GM19372 (cell line): ENCODE measurements at regions not wholly inside any gene's neighbourhood (a gene's known extent, or its start where the extent isn't known, plus 50 kb on each side); places are given as distances from the start of the nearest gene placed in this dataset.
"Not testable (repeated sequence)": the region's sequence is repeated elsewhere in the genome, so short reads cannot be mapped to it uniquely, and the experiment has no call there.

Source experiments
- ATAC-seq: cut with Tn5 transposase; IDR thresholded peaks from one replicate; pipeline ENCODE4 v1.9.1; 2021; ENCODE audit warnings: mild to moderate bottlenecking, low read depth, moderate library complexity; ENCODE audit not compliant: unreplicated experiment

DNA sequence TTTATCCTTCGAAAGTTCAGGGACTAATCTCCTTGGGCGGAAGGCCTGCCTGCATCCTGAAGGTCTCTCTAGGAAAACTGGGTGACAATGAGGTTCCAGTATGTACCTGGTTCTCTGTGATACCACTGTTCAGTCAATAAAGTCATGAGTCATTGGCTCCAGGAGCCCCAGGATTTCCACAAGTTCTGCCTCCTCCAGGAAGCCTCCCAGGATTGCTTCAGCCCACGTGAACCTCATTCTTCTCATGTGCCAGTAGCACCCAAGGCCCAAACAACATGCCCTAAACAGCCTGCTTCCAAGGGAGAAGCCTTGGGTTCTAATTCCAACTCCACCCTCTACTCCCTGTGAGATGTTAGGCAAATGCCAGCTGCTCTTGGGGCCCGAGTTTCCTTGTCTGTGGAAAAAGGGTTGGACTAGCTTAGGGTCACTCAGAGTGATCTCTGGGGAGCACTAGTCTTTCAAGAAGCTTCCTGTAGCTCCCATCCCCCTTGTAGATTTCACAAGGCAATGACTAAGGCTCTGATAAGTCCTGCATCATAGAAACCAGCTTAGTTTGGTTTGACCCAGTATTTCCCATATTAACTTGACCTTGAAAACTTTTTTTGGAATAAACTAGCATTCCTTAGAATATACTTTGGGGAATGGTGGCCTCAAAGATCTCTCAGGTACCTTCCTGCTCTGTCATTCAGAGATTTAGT is 118.3 kb upstream of the ATP2B2 start:
- no peak for ATAC-seq

DNA sequence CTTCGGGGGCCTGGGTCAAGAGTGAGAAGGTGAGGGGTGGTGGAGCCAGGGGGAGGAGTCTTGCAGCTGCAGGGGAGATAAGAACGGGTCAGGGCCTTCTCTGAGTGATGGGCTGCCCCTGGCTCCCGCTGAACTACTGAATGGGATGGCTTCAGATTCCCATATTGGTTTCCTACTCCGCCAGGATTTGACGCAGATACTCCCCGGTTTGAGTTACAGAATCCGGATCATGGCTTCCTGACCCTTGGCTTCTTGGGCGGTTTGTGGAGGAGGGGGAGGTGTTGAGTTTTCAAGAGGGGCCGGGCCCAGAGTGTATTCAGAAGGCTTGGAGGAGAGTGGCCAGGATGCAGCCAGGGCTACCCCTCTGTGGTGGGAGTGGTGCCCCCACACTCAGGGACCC is 119.9 kb upstream of the ATP2B2 start:
- ATAC-seq, result no peak

DNA sequence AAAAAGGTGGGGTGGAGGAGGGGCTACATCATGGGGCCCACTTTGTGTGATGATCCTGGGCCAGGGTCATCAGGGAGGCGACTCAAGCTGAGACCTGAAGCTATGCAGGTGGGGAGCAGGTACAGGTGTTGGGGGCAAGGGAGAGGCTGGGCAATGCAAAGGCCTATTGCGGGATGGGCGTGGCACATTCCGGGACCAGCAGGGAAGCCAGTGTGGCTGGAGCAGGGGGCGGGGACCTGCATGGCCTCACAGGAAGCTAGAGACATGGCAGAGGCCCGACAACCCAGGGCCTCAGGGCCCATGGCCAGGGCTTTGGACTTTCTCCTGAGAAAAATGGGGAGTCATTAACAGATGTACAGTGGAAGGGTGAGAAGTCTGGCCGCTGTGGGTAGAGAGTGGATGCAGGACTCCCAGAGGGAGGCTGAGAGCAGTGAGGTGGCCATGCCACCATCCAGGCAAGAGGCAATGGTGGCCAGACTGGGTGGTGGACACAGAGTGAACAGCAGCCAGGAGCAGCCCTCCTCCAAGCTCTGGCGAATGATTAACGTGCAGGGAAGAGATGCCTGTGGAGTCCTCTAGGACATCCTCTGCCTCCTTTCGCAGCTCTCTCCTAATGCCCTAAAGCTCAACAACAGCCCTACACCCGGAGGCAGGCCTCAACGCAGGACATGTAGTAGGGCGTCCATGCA is 122.6 kb upstream of the ATP2B2 start:
- no peak for ATAC-seq

DNA sequence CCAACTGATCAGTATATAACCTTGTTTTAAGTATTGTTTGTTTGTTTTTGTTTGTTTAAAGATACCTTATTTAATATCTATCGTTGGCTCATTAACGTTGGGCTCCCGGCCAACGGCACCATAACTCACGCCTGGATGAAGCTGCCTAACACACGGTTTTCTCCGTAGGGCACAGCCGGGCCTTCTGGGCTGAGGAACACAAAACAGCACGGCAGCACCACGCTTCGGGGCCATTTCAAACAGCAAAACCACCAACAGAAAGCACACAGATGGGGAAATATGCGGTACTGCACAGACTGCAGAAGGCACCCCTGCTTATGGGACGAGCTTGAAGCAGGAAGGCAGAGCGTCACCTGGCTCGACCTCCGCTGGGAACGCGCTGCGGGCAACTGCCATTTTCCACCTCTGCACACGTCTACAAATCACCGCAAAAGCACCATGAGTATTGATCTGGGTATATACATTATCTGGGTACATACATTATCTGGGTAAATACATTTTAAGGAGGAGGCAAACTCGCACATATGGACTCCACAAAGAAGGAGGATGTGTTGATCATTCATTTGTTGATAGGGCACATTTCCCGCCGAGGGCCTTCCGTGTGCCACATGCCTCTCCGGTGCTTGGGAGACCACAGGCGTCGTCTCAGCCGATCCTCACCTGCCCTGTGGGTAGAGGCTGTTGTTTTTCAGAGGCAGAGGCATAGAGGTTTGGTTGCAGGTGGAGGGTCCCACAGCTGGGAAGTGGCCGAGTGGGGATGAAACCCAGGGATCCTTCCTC is 123.7 kb upstream of the ATP2B2 start:
- no peak for ATAC-seq

DNA sequence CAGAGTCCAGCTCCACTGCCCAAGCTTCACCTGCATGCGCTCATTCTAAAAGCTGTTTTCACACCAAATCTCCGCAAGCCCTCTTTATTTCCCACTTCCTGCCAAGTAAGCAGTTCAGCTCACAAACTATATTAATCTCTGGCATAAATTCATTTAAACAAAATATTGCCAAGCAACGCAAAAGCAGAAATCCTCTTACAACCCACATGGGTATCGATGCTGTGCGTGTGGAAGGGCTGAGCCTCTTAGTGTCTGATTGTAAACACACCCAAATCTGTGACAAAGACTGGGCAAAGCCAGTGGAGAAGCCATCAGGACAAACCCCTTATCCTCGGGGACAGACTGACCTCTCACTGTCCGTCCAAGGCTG is 124.3 kb upstream of the ATP2B2 start:
- ATAC-seq, result no peak

GRCh38 chr3:10631224-10631623 is 125.8 kb upstream of the ATP2B2 start:
- no peak for ATAC-seq

DNA sequence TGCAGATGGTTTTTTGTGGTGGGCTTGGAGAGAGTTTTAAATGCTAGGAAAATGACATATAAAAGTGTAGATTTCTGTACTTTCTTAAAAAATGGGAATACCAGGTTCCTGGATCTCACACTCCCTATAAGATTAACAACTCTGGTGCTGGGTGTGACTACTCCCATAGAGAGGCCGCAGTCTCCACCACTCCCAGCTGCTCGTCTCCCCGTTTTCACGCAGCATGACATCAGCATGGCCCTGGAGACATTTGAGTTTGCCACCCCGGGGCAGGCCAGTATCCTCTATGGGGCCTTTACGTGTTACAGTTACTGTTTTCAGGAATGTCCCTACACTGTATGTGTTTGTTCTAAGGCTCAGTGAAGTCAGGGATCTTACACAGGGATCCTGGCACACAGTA is 126.7 kb upstream of the ATP2B2 start:
- no peak for ATAC-seq

DNA sequence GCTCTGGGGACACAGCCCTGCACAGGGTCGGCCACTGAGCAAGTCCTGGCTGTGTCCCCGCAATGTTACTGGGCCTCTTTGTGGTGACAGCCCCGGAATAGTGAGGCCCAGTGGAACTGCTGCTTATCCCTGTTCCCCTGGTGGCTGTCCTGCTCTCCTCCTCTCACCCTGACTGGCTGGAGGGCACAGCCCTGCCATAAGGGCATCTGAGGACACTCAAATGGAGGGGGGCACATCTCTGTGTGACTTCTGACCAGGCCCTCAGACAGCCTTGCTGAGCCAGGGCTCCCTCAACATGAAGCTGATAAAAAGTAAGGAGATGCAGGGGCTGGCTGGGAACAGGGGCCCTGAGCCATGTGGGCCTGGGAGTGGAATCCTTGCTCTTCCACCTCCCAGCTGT is 127.4 kb upstream of the ATP2B2 start:
- no peak for ATAC-seq

DNA sequence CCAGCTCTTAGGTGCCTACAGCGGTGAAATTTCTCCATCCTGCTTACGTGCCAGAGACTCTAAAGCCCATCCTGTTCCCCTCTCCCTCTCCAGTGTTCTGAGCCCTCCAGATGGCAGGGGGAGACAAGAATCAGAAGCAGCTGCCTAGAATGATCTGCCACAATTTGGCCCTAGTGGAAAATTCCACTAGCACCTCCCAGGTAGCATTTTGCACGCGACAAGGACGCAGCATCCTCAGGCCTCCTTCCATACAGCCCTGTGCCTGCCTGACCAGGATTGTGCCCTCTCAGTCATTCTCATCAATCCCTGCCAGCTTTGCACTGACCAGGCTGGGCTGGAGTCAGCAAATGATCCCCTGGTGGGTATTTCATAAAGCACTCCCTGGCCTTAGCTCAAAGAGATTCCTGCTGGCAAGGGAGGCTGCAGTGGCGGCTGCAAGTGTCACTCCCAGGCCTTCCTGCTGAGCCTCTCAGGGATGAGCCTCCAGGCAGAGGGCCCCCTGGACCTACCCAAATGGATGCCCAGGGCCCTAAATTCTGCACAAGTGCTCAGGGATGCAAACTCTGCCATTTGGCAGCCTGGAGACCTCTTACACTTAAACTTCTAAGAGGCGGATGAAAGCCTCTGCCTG is 130.2 kb upstream of the ATP2B2 start:
- ATAC-seq, result no peak

DNA sequence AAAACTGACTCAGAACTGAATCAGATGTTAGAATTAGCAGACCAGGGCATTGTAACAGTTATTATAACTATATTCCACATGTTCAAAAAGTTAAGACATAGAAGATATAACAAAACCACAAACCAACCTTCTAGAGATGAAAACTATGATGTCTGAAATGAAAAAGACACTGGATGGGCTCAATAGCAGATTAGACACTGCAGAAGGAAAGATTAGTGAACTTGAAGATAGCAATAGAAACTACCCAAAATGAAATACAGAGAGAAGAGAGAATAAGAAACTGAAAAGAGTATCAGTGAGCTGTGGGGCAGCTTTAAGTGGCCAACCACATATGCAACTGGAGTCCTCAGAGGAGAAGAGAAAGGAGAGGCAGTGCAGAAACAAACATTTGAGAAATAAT is 132.0 kb upstream of the ATP2B2 start:
- no peak for ATAC-seq

GRCh38 chr3:10638466-10638865 is 133.1 kb upstream of the ATP2B2 start:
- ATAC-seq, result no peak

- ATAC-seq, result no peak
Observed at GRCh38 chr3:10641760-10642159, 136.4 kb upstream of the ATP2B2 start.

GRCh38 chr3:10644189-10644588 is 138.8 kb upstream of the ATP2B2 start:
- ATAC-seq, result no peak

DNA sequence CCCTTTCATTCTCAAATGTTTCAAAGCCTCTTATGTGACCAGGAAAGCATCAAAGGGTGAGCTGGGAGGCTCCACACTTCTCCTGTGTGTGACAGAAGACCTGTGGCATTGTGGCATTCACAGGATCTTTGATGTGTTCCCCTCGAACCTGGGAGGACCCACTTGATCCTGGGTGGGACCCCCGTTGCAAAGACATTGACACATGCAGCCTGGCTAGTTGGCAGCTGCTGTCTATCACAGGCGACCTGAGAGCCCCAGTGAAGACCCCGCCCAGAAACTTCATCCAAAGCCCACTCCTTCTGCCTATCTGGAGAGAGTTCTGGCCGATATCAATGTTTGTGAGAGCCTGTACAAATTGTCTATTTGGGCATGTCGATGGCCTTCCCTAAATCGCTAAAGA is 140.4 kb upstream of the ATP2B2 start:
- no peak for ATAC-seq

- no peak for ATAC-seq
Observed at GRCh38 chr3:10646531-10647335, 141.3 kb upstream of the ATP2B2 start.

DNA sequence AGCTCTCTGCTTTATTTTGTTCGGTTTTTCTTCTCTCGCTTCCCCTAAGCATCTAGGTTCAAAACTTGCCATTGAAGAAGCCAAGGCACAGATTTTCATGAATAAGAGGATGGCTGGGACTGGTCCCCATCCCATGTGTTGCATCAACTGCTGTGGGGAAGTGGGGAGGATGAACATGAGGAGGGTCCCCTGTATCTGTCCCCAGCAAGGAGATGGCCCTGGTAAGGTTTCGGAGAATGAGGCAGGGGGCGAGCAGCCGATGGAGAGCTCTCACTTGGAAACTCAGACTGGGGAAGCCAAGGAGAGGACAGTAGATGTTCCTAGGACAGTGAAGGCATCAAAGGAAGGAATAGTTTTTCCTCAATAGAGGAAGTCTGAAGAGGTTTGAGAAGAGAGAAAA is 142.0 kb upstream of the ATP2B2 start:
- no peak for ATAC-seq

DNA sequence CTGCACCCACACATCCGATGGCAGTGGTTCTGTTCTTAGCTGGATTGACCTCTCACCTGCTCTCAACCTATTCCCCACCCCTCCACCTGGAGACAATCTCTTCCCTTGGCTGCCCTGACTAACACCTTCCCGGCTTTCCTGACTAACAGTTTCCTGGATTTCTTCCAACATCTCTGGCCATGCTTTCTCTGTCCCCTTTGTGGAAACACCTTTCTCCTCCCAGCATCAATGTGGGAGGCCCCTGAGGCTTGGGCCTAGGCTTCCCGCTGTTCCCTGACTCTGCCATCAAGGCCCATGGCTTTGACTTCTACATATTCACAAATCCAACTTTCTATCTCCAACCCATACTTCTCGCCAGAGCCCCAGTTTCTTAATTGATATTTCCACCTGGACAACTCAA is 142.8 kb upstream of the ATP2B2 start:
- ATAC-seq, result no peak

DNA sequence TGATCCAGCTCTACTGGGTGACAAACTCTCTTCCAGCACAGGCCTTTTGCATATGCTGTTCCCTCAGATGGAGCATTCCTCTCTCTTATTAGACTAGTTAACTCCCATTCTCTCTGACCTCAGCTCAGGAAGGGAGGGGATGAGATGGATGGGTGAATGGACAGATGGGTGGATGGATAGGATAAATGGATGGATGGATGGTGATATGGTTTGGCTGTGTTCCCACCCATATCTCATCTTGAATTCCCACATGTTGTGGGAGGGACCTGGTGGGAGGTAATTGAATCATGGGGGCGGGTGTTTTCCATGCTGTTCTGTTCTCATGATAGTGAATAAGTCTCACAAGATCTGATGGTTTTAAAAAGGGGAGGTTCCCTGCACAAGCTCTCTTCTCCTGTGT is 144.1 kb upstream of the ATP2B2 start:
- ATAC-seq, result not testable (repeated sequence)

GRCh38 chr3:10651506-10651905 is 146.1 kb upstream of the ATP2B2 start:
- no peak for ATAC-seq

DNA sequence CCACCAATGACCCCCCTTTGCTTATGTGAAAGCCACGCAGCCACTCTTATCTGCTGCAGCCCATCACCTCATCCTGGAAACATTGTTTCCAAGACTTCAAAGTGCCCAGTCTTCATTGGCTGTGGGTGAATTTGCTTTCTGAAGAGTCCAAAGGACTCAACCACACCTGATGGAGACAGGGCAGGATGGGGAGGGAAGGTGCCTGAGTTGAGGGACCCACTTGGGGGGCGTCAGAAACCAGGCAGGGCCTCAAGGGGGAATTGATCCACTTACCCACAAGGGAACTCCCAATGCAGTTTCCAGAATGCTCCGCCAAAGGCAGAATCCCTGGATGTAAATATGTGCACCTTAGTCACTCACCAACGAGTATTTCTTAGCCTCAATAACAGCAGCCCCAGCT is 147.9 kb upstream of the ATP2B2 start:
- ATAC-seq, result no peak
